ENCODE measurements at regions not wholly inside any gene's neighbourhood (a gene's known extent, or its start where the extent isn't known, plus 50 kb on each side); places are given as distances from the start of the nearest gene placed in this dataset.

DNA sequence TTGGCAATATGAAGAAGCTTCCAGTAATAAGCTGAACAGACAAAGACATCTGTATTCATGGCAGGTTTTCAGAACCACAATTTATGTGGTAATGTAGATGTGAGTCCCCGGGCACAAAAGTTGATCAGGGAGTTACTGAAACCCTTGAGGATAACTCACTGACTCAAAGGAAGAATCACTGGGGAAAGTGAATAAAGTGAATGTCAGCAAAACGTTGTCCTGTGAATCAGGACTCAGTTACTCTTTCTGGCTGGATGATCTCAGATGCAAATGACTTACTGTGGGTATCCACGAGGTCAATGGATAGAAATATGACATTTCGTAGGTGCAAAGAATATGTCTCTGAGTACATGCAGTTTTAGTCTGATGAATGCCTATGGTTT lies 172.8 kb upstream of the CTBP2 start:
- no peak for DNase-seq
- Histone ChIP-seq H3K27me3 (replicated peaks) (no peaks in the 10 kb centered on the region), H3K27ac (no peak overlapping the region), H3K4me3 (ENCODE audit: low read depth, low read length) (no peak overlapping the region), H3K36me3 (replicated peaks) (no peaks in the 10 kb centered on the region)
- no peak for TF ChIP-seq CTCF (IDR thresholded peaks at IDR 0.05; ENCODE audit: low read depth, low read length, missing control alignments)
- in situ Hi-C loops (cut with HindIII; ENCODE audit: low pct_ligation_motif_present, low sequenced_read_pairs): no loop called here

GRCh38 chr10:125332548-125333208 lies 172.3 kb upstream of the CTBP2 start:
- no peak overlapping the region for H3K4me3 ChIP-seq (ENCODE audit: low read depth, low read length)
- H3K36me3 ChIP-seq (replicated peaks): no peaks in the 10 kb centered on the region
- H3K27ac ChIP-seq: no peak overlapping the region
- no peak for DNase-seq
- H3K27me3 ChIP-seq (replicated peaks): no peaks in the 10 kb centered on the region
- no peak for TF ChIP-seq CTCF (IDR thresholded peaks at IDR 0.05; ENCODE audit: low read depth, low read length, missing control alignments)
- in situ Hi-C loops (cut with HindIII; ENCODE audit: low pct_ligation_motif_present, low sequenced_read_pairs): no loop called here

GRCh38 chr10:125331056-125331455 lies 170.7 kb upstream of the CTBP2 start:
- in situ Hi-C loops (cut with HindIII; ENCODE audit: low pct_ligation_motif_present, low sequenced_read_pairs): no loop called here
- no peak for TF ChIP-seq CTCF (IDR thresholded peaks at IDR 0.05; ENCODE audit: low read depth, low read length, missing control alignments)
- Histone ChIP-seq H3K4me3 (ENCODE audit: low read depth, low read length) (no peak overlapping the region), H3K27ac (no peak overlapping the region), H3K27me3 (replicated peaks) (no peaks in the 10 kb centered on the region), H3K36me3 (replicated peaks) (no peaks in the 10 kb centered on the region)
- no peak for DNase-seq

GRCh38 chr10:125329056-125329455 lies 168.7 kb upstream of the CTBP2 start:
- no peak for TF ChIP-seq CTCF (IDR thresholded peaks at IDR 0.05; ENCODE audit: low read depth, low read length, missing control alignments)

GRCh38 chr10:125325326-125325725 lies 165.0 kb upstream of the CTBP2 start:
- Histone ChIP-seq H3K4me3 (ENCODE audit: low read depth, low read length) (no peak overlapping the region), H3K27me3 (replicated peaks) (no peaks in the 10 kb centered on the region), H3K27ac (no peak overlapping the region), H3K36me3 (replicated peaks) (no peaks in the 10 kb centered on the region)
- TF ChIP-seq CTCF (IDR thresholded peaks at IDR 0.05; ENCODE audit: low read depth, low read length, missing control alignments): no peak
- in situ Hi-C loops (cut with HindIII; ENCODE audit: low pct_ligation_motif_present, low sequenced_read_pairs): no loop called here
- DNase-seq: no peak

More at GRCh38 chr10:125329056-125329455, 168.7 kb upstream of the CTBP2 start:
- in situ Hi-C loops (cut with HindIII; ENCODE audit: low pct_ligation_motif_present, low sequenced_read_pairs): no loop called here
- Histone ChIP-seq H3K27me3 (replicated peaks) (no peaks in the 10 kb centered on the region), H3K27ac (no peak overlapping the region), H3K4me3 (ENCODE audit: low read depth, low read length) (no peak overlapping the region), H3K36me3 (replicated peaks) (no peaks in the 10 kb centered on the region)
- DNase-seq: no peak

DNA sequence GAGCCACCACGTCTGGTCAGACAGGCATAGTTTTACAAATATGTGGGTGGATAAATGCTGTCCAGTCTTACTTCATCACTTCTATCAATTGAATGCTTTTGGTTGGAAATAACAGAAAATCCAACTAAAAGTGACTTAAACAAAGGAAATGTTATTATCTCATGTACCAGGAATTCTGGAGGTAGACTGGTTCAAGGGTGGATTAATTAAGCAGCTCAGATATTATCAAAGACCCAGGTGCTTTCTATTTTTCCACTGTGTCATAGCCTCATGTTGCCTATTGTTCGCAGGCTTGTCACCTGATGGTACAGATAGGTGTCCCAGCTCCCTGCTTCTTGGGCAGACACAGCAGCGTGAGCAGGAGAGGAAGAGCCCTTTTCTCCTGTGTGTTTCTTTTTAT lies 156.1 kb upstream of the CTBP2 start:
- no peak for TF ChIP-seq CTCF (IDR thresholded peaks at IDR 0.05; ENCODE audit: low read depth, low read length, missing control alignments)
- Histone ChIP-seq H3K4me3 (ENCODE audit: low read depth, low read length) (no peak overlapping the region), H3K27me3 (replicated peaks) (no peaks in the 10 kb centered on the region), H3K27ac (no peak overlapping the region), H3K36me3 (replicated peaks) (no peaks in the 10 kb centered on the region)
- DNase-seq: no peak
- in situ Hi-C loops (cut with HindIII; ENCODE audit: low pct_ligation_motif_present, low sequenced_read_pairs): no loop called here
